GM10266 (cell line): ENCODE measurements at regions not wholly inside any gene's neighbourhood (a gene's known extent, or its start where the extent isn't known, plus 50 kb on each side); places are given as distances from the start of the nearest gene placed in this dataset.

Experiments
- DNase-seq: peaks from one replicate; pipeline ENCODE4 v3.0.0; 2012; ENCODE audit errors: extremely low spot score
- CTCF ChIP-seq: IDR thresholded peaks from 2 replicates; pipeline ENCODE4 v1.5.1; 2012; ENCODE audit warnings: mild to moderate bottlenecking, low read depth; ENCODE audit not compliant: control insufficient read depth, insufficient read depth; ENCODE audit errors: missing control alignments

GRCh38 chr10:21315645-21316220, 209.7 kb downstream of the SKIDA1 start:
- no peak for DNase-seq
- TF ChIP-seq CTCF = no peak

GRCh38 chr10:21314906-21315644, 210.4 kb downstream of the SKIDA1 start:
- no peak for DNase-seq

DNA sequence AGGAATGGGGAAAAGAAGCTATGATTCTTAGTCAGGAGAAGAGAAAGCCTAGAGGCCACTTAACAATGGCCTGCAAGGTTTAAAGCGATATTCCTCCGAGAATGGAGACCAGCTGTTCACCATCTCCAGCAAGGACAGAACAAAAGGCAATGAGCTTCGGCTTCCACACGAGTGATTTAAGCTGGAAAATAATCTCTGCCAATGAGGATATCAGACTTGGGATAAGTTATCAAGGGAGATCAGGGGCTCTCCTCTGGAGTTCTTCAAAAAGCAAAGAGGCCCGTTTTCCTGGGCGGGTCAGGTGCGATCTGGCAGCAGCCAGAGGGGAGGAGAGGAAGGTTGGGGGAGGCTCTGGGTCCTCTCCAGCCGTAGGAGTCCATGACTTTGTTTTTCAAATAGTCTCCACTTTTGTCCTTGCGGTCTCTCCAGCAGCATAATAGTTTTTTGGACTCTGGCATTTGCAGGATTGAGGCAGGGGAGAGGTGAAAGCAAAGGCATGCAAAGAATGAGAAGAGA, 211.3 kb downstream of the SKIDA1 start:
- no peak for DNase-seq
- no peak for TF ChIP-seq CTCF

More at GRCh38 chr10:21314906-21315644, 210.4 kb downstream of the SKIDA1 start:
- no peak for TF ChIP-seq CTCF

GRCh38 chr10:21313691-21314090, 211.8 kb downstream of the SKIDA1 start:
- no peak for DNase-seq
- TF ChIP-seq CTCF = no peak

GRCh38 chr10:21311426-21311825, 214.1 kb downstream of the SKIDA1 start:
- no peak for TF ChIP-seq CTCF
- no peak for DNase-seq

GRCh38 chr10:21309427-21309826, 216.1 kb downstream of the SKIDA1 start:
- DNase-seq = no peak
- TF ChIP-seq CTCF = no peak

DNA sequence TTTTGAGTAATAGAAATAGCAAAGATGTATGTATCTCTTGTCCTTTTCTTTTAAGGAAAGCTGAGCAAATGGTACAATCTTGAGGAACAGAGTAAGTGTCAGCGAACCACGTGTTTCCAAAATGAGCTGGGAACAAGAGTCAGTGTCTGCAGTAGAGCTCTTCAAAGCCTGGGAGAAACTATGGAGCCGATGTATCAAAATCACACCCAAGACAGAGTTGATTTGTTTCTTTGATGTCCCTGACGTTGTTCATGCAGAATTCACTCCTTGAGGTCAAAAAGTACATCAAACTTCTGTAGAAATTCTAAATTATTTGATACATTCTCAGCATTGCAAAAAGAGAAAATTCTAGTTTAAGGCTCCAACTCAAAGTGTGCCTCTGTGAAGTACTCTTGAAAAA, 216.5 kb downstream of the SKIDA1 start:
- no peak for TF ChIP-seq CTCF
- DNase-seq = no peak
